ENCODE measurements at regions not wholly inside any gene's neighbourhood (a gene's known extent, or its start where the extent isn't known, plus 50 kb on each side); places are given as distances from the start of the nearest gene placed in this dataset.

DNA sequence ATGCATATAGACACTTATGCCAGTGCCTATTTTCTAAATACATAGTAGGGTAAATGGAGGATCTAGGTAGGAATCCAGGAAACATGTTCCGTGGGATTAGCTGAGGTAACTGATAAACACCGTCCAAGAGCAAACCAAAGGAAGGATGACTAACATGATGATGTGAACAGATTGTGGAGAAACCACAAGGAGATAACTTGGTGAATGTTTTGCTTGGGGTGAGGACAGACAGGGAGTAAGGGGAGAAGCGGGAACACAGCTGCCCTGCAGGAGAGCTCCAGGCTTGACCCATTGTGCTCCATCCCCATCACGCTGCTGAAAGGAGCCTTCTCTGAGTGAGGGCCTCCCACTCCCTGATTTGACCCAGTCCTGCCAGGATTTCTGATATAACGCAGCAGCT is 87.0 kb upstream of the ZC3H11B start:
- Histone ChIP-seq H3K4me1 (no peaks in the 10 kb centered on the region), H3K4me3 (no peak overlapping the region), H3K27ac (no peak overlapping the region), H3K4me2 (no peak overlapping the region), H3K9me3 (no peaks in the 10 kb centered on the region)
- no peak for DNase-seq (ENCODE audit: low read depth in 1 of 2, low spot score in 1 of 2)
- CTCF ChIA-PET: no interaction called here
- POLR2A ChIA-PET: no interaction called here
- 29% methylated on average over 5 of the region's 5 CpGs for WGBS (ENCODE audit: missing lambda C conversion rate)
- no peak for ATAC-seq
- TF ChIP-seq NFE2L2 (conservative IDR thresholded peaks at IDR 0.05; ENCODE audit: low read length) (no peak), KDM5A (IDR thresholded peaks at IDR 0.05) (no peak), FOXS1 (CRISPR knock-in tag; IDR thresholded peaks at IDR 0.05) (no peak), HDAC2 (IDR thresholded peaks at IDR 0.05) (no peak), CHD2 (IDR thresholded peaks at IDR 0.05; ENCODE audit: low read length, partially characterized antibody) (no peak), CHD4 (IDR thresholded peaks at IDR 0.05; ENCODE audit: borderline replicate concordance) (no peak), MAZ (IDR thresholded peaks at IDR 0.05; ENCODE audit: borderline replicate concordance, low read depth, low read length) (no peak), EHF (CRISPR knock-in tag; IDR thresholded peaks at IDR 0.05) (no peak), JUN (IDR thresholded peaks at IDR 0.05) (no peak), ZNF302 (CRISPR knock-in tag; IDR thresholded peaks at IDR 0.05) (no peak)
- TF ChIP-seq, protein P1, sequence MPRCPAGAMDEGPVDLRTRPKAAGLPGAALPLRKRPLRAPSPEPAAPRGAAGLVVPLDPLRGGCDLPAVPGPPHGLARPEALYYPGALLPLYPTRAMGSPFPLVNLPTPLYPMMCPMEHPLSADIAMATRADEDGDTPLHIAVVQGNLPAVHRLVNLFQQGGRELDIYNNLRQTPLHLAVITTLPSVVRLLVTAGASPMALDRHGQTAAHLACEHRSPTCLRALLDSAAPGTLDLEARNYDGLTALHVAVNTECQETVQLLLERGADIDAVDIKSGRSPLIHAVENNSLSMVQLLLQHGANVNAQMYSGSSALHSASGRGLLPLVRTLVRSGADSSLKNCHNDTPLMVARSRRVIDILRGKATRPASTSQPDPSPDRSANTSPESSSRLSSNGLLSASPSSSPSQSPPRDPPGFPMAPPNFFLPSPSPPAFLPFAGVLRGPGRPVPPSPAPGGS (IDR thresholded peaks at IDR 0.05): no peak
- TF ChIP-seq, protein P2, sequence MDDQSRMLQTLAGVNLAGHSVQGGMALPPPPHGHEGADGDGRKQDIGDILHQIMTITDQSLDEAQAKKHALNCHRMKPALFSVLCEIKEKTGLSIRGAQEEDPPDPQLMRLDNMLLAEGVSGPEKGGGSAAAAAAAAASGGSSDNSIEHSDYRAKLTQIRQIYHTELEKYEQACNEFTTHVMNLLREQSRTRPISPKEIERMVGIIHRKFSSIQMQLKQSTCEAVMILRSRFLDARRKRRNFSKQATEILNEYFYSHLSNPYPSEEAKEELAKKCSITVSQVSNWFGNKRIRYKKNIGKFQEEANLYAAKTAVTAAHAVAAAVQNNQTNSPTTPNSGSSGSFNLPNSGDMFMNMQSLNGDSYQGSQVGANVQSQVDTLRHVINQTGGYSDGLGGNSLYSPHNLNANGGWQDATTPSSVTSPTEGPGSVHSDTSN (IDR thresholded peaks at IDR 0.05): no peak
- TF ChIP-seq, protein P3, sequence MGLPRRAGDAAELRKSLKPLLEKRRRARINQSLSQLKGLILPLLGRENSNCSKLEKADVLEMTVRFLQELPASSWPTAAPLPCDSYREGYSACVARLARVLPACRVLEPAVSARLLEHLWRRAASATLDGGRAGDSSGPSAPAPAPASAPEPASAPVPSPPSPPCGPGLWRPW (IDR thresholded peaks at IDR 0.05): no peak
- no peak for FAIRE-seq

DNA sequence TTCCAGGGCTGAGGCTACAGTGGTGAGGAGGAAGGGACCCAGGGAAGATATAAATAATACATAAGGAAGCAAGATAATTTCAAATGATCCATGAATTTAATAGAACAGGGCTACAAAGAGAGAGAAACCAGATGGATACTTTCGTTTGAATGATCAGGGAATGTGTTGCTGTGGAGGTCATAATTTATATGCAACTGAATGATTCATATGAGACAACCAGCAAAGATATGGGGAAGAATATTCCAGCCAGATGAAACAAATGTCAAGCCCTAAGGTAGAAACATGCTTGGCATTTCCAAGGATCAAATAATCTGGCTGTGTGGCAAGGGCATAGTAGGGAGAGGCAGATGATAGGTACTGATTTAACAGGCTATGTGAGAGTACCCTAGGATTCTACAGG is 84.8 kb upstream of the ZC3H11B start:
- POLR2A ChIA-PET: no interaction called here
- no peak for ATAC-seq
- no peak overlapping the region for H3K4me2 ChIP-seq

DNA sequence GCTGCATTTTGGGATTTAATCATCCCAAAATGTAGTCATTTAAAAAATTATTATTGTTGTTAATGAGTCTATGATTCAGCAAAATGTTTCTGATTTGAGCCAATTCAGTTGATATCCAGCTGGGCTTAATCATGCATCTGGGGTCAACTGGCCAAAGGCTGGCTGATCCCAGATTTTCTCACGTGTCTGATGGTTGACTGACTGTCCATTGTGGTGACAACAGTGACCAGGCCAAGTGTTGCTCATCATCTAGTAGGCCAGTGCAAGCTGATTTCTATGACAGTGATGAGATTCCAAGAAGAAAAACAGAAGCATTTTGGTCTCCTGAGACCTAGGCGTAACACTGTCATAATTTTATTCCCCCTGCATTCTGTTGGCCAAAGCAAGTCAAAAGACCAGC is 80.1 kb upstream of the ZC3H11B start:
- FAIRE-seq (no peak), DNase-seq (ENCODE audit: low read depth in 1 of 2, low spot score in 1 of 2) (no peak), ATAC-seq (no peak)
- CTCF ChIA-PET: no interaction called here
- TF ChIP-seq, protein P4, sequence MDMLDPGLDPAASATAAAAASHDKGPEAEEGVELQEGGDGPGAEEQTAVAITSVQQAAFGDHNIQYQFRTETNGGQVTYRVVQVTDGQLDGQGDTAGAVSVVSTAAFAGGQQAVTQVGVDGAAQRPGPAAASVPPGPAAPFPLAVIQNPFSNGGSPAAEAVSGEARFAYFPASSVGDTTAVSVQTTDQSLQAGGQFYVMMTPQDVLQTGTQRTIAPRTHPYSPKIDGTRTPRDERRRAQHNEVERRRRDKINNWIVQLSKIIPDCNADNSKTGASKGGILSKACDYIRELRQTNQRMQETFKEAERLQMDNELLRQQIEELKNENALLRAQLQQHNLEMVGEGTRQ (IDR thresholded peaks at IDR 0.05): no peak
- TF ChIP-seq PHF8 (IDR thresholded peaks at IDR 0.05; ENCODE audit: borderline replicate concordance, low read depth): no peak
- no peak for TF ChIP-seq NPAS2 (CRISPR knock-in tag; IDR thresholded peaks at IDR 0.05; ENCODE audit: borderline replicate concordance)
- TF ChIP-seq, protein P5, sequence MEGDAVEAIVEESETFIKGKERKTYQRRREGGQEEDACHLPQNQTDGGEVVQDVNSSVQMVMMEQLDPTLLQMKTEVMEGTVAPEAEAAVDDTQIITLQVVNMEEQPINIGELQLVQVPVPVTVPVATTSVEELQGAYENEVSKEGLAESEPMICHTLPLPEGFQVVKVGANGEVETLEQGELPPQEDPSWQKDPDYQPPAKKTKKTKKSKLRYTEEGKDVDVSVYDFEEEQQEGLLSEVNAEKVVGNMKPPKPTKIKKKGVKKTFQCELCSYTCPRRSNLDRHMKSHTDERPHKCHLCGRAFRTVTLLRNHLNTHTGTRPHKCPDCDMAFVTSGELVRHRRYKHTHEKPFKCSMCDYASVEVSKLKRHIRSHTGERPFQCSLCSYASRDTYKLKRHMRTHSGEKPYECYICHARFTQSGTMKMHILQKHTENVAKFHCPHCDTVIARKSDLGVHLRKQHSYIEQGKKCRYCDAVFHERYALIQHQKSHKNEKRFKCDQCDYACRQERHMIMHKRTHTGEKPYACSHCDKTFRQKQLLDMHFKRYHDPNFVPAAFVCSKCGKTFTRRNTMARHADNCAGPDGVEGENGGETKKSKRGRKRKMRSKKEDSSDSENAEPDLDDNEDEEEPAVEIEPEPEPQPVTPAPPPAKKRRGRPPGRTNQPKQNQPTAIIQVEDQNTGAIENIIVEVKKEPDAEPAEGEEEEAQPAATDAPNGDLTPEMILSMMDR (IDR thresholded peaks at IDR 0.05): no peak
- no peak for TF ChIP-seq GATA3 (IDR thresholded peaks at IDR 0.05; ENCODE audit: borderline replicate concordance)
- TF ChIP-seq NR3C1 (IDR thresholded peaks at IDR 0.05): no peak
- TF ChIP-seq JUN (IDR thresholded peaks at IDR 0.05): no peak
- Histone ChIP-seq H3K4me1 (no peaks in the 10 kb centered on the region), H3K9me3 (no peaks in the 10 kb centered on the region), H3K4me2 (no peak overlapping the region), H3K4me3 (no peak overlapping the region), H3K27ac (no peak overlapping the region)
- WGBS (ENCODE audit: missing lambda C conversion rate): 40% methylated on average over 2 of the region's 2 CpGs
- POLR2A ChIA-PET: no interaction called here

More for the DNA sequence above, 84.8 kb upstream of the ZC3H11B start:
- TF ChIP-seq NFE2L2 (conservative IDR thresholded peaks at IDR 0.05; ENCODE audit: low read length) (no peak), FOSB (CRISPR knock-in tag; IDR thresholded peaks at IDR 0.05) (no peak), FOXS1 (CRISPR knock-in tag; IDR thresholded peaks at IDR 0.05) (no peak), NR3C1 (IDR thresholded peaks at IDR 0.05) (no peak), MYC (IDR thresholded peaks at IDR 0.05; ENCODE audit: borderline replicate concordance, low read length) (no peak), TP53 (CRISPR knock-in tag; IDR thresholded peaks at IDR 0.05) (no peak)
- TF ChIP-seq, protein P6, sequence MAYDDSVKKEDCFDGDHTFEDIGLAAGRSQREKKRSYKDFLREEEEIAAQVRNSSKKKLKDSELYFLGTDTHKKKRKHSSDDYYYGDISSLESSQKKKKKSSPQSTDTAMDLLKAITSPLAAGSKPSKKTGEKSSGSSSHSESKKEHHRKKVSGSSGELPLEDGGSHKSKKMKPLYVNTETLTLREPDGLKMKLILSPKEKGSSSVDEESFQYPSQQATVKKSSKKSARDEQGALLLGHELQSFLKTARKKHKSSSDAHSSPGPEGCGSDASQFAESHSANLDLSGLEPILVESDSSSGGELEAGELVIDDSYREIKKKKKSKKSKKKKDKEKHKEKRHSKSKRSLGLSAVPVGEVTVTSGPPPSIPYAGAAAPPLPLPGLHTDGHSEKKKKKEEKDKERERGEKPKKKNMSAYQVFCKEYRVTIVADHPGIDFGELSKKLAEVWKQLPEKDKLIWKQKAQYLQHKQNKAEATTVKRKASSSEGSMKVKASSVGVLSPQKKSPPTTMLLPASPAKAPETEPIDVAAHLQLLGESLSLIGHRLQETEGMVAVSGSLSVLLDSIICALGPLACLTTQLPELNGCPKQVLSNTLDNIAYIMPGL (CRISPR knock-in tag; IDR thresholded peaks at IDR 0.05; ENCODE audit: borderline replicate concordance): no peak
- 3% methylated on average over 1 of the region's 1 CpG for WGBS (ENCODE audit: missing lambda C conversion rate)
- DNase-seq (ENCODE audit: low read depth in 1 of 2, low spot score in 1 of 2) (no peak), FAIRE-seq (no peak)
- CTCF ChIA-PET: no interaction called here
- Histone ChIP-seq H3K4me3 (no peak overlapping the region), H3K27ac (no peak overlapping the region), H3K4me1 (no peaks in the 10 kb centered on the region), H3K9me3 (no peaks in the 10 kb centered on the region)

Measured in A549 (cell line).